HL-60 (cell line): ENCODE measurements at regions not wholly inside any gene's neighbourhood (a gene's known extent, or its start where the extent isn't known, plus 50 kb on each side); places are given as distances from the start of the nearest gene placed in this dataset.

Source experiments
- CTCF ChIP-seq: IDR thresholded peaks from one replicate; pipeline ENCODE4 v1.5.1; 2011; ENCODE audit warnings: low read length, control low read depth, inconsistent platforms; ENCODE audit not compliant: insufficient read depth
- GABPA ChIP-seq: IDR thresholded peaks from 2 replicates; pipeline ENCODE4 v1.6.1; 2012; ENCODE audit warnings: low read depth
- POLR2AphosphoS5 ChIP-seq: IDR thresholded peaks from 2 replicates; pipeline ENCODE4 v1.6.1; 2012; ENCODE audit warnings: low read depth
- TF ChIP-seq, protein P1 (sequence below): IDR thresholded peaks from 2 replicates; pipeline ENCODE4 v1.6.1; 2012; ENCODE audit warnings: low read depth; ENCODE audit not compliant: insufficient replicate concordance

DNA sequence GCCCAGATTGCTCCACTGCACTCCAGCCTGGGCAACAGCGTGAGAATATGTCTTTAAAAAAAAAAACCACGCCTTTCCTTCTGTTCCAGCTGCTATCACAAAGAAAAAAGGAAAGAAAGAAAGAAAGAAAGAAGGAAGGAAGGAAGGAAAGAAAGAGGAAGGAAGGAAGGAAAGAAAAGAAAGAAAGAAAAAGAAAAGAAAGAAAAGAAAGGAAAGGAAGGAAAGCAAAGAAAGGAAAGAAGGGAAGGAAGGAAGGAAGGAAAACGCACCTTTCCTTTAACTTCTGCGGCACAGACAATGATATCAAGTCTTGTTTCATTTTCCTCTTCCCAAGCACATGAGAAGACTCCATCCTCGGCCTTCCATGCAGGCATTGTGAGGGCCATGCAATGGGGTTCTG lies 107.4 kb upstream of the NOCT start:
- no peak for TF ChIP-seq CTCF
- TF ChIP-seq GABPA, result no peak
- TF ChIP-seq, protein P1, sequence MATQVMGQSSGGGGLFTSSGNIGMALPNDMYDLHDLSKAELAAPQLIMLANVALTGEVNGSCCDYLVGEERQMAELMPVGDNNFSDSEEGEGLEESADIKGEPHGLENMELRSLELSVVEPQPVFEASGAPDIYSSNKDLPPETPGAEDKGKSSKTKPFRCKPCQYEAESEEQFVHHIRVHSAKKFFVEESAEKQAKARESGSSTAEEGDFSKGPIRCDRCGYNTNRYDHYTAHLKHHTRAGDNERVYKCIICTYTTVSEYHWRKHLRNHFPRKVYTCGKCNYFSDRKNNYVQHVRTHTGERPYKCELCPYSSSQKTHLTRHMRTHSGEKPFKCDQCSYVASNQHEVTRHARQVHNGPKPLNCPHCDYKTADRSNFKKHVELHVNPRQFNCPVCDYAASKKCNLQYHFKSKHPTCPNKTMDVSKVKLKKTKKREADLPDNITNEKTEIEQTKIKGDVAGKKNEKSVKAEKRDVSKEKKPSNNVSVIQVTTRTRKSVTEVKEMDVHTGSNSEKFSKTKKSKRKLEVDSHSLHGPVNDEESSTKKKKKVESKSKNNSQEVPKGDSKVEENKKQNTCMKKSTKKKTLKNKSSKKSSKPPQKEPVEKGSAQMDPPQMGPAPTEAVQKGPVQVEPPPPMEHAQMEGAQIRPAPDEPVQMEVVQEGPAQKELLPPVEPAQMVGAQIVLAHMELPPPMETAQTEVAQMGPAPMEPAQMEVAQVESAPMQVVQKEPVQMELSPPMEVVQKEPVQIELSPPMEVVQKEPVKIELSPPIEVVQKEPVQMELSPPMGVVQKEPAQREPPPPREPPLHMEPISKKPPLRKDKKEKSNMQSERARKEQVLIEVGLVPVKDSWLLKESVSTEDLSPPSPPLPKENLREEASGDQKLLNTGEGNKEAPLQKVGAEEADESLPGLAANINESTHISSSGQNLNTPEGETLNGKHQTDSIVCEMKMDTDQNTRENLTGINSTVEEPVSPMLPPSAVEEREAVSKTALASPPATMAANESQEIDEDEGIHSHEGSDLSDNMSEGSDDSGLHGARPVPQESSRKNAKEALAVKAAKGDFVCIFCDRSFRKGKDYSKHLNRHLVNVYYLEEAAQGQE, result no peak
- TF ChIP-seq POLR2AphosphoS5, result no peak
